Mesendoderm (in vitro differentiated cells): ENCODE measurements at regions not wholly inside any gene's neighbourhood (a gene's known extent, or its start where the extent isn't known, plus 50 kb on each side); places are given as distances from the start of the nearest gene placed in this dataset.

ENCODE experiments used
- DNase-seq: peaks from one replicate; pipeline ENCODE4 v3.0.0; 2013
- H2AK5ac ChIP-seq: 2 replicates; pipeline ENCODE4 v1.6.1; 2013; ENCODE audit warnings: low read length, inconsistent platforms
- H2BK120ac ChIP-seq: 2 replicates; pipeline ENCODE4 v1.6.1; 2013; ENCODE audit warnings: low read depth, mild to moderate bottlenecking, low read length, moderate library complexity, mixed read lengths
- H2BK15ac ChIP-seq: replicated peaks from 2 replicates; pipeline ENCODE4 v1.6.1; 2013; ENCODE audit warnings: low read depth, mild to moderate bottlenecking, moderate library complexity
- H2BK5ac ChIP-seq: 2 replicates; pipeline ENCODE4 v1.6.1; 2013; ENCODE audit warnings: low read length, inconsistent platforms
- H3K18ac ChIP-seq: 2 replicates; pipeline ENCODE4 v1.6.1; 2013; ENCODE audit warnings: mild to moderate bottlenecking, low read length, mixed read lengths
- H3K23ac ChIP-seq: one replicate; pipeline ENCODE4 v1.6.1; 2013; ENCODE audit warnings: low read length
- H3K27ac ChIP-seq: 2 replicates; pipeline ENCODE4 v1.5.1; 2013; ENCODE audit warnings: low read depth, mild to moderate bottlenecking, inconsistent platforms, low read length, moderate library complexity
- H3K27me3 ChIP-seq: 2 replicates; pipeline ENCODE4 v1.6.1; 2013; ENCODE audit warnings: low read length, control low read depth, mild to moderate bottlenecking, inconsistent platforms; ENCODE audit not compliant: insufficient read depth, poor library complexity
- H3K36me3 ChIP-seq: 2 replicates; pipeline ENCODE4 v1.6.1; 2013; ENCODE audit warnings: low read length, inconsistent platforms; ENCODE audit not compliant: control insufficient read depth, insufficient read depth
- H3K4ac ChIP-seq: one replicate; pipeline ENCODE4 v1.6.1; 2013; ENCODE audit warnings: low read depth, mild to moderate bottlenecking, low read length, moderate library complexity
- H3K4me1 ChIP-seq: 2 replicates; pipeline ENCODE4 v1.6.1; 2013; ENCODE audit warnings: low read depth, low read length, inconsistent platforms; ENCODE audit not compliant: control insufficient read depth
- H3K4me2 ChIP-seq: 2 replicates; pipeline ENCODE4 v1.6.1; 2013; ENCODE audit warnings: low read length
- H3K4me3 ChIP-seq: 2 replicates; pipeline ENCODE4 v1.5.1; 2013; ENCODE audit warnings: mild to moderate bottlenecking, low read length
- H3K56ac ChIP-seq: one replicate; pipeline ENCODE4 v1.6.1; 2013; ENCODE audit warnings: low read length
- H3K79me1 ChIP-seq: 2 replicates; pipeline ENCODE4 v1.6.1; 2013; ENCODE audit warnings: low read length, inconsistent platforms
- H3K79me2 ChIP-seq: 2 replicates; pipeline ENCODE4 v1.6.1; 2013; ENCODE audit warnings: mild to moderate bottlenecking, low read length; ENCODE audit not compliant: control insufficient read depth, insufficient read depth
- H3K9ac ChIP-seq: 2 replicates; pipeline ENCODE4 v1.6.1; 2013; ENCODE audit warnings: low read length, inconsistent platforms
- H4K5ac ChIP-seq: one replicate; pipeline ENCODE4 v1.6.1; 2013; ENCODE audit warnings: low read length
- H4K8ac ChIP-seq: one replicate; pipeline ENCODE4 v1.6.1; 2013; ENCODE audit warnings: low read depth, mild to moderate bottlenecking, control low read depth, low read length, moderate library complexity
- WGBS: extraction: QIAGEN DNeasy Blood & Tissue Kit; methylation state at CpG from one replicate; pipeline ENCODE4 v1.1.7; 2013; ENCODE audit warnings: low lambda C conversion rate, missing lambda C conversion rate; ENCODE audit not compliant: insufficient coverage; ENCODE audit errors: extremely low coverage; 5-methylcytosine and 5-hydroxymethylcytosine counted together

- no CpG with 5 or more reads among the region's 1 CpG for WGBS
- no peak overlapping the region for H3K27ac ChIP-seq
- no peak for DNase-seq
- H2AK5ac ChIP-seq: no peak overlapping the region
- H2BK15ac ChIP-seq: no peak overlapping the region
- H3K79me1 ChIP-seq: no peaks in the 10 kb centered on the region
- H4K8ac ChIP-seq: no peak overlapping the region
- no peak overlapping the region for H4K5ac ChIP-seq
- no peaks in the 10 kb centered on the region for H3K36me3 ChIP-seq
- H3K9ac ChIP-seq: no peak overlapping the region
- H3K18ac ChIP-seq: no peak overlapping the region
- no peaks in the 10 kb centered on the region for H3K27me3 ChIP-seq
- no peak overlapping the region for H3K4me3 ChIP-seq
- no peak overlapping the region for H2BK120ac ChIP-seq
- no peaks in the 10 kb centered on the region for H3K79me2 ChIP-seq
- H3K56ac ChIP-seq: no peak overlapping the region
- no peak overlapping the region for H3K23ac ChIP-seq
- no peaks in the 10 kb centered on the region for H3K4me1 ChIP-seq
- H2BK5ac ChIP-seq: no peak overlapping the region
- H3K4ac ChIP-seq: no peak overlapping the region
- no peak overlapping the region for H3K4me2 ChIP-seq
Observed at GRCh38 chr7:116113310-116113709, 82.7 kb upstream of the TFEC start.

GRCh38 chr7:116120839-116121238 is 89.5 kb upstream of the TES start:
- H3K27ac ChIP-seq: no peak overlapping the region
- no peaks in the 10 kb centered on the region for H3K36me3 ChIP-seq
- no peak overlapping the region for H3K4me2 ChIP-seq
- H3K9ac ChIP-seq: no peak overlapping the region
- no peaks in the 10 kb centered on the region for H3K79me2 ChIP-seq
- no peak overlapping the region for H3K4me3 ChIP-seq
- H3K4ac ChIP-seq: no peak overlapping the region
- H3K23ac ChIP-seq: no peak overlapping the region
- DNase-seq: no peak
- H3K79me1 ChIP-seq: no peaks in the 10 kb centered on the region
- no peak overlapping the region for H4K8ac ChIP-seq
- H3K18ac ChIP-seq: no peak overlapping the region
- no peak overlapping the region for H2BK120ac ChIP-seq
- no peaks in the 10 kb centered on the region for H3K4me1 ChIP-seq
- no peak overlapping the region for H2BK5ac ChIP-seq
- no peak overlapping the region for H3K56ac ChIP-seq
- H3K27me3 ChIP-seq: no peaks in the 10 kb centered on the region
- H4K5ac ChIP-seq: no peak overlapping the region
- H2BK15ac ChIP-seq: no peak overlapping the region
- no peak overlapping the region for H2AK5ac ChIP-seq

- no peak overlapping the region for H3K4me2 ChIP-seq
- no peak overlapping the region for H2BK5ac ChIP-seq
- H3K9ac ChIP-seq: no peak overlapping the region
- no peak overlapping the region for H3K56ac ChIP-seq
- H3K36me3 ChIP-seq: no peaks in the 10 kb centered on the region
- no peak overlapping the region for H4K5ac ChIP-seq
- DNase-seq: peak; percentile 45
- no peak overlapping the region for H3K4ac ChIP-seq
- no CpG with 5 or more reads among the region's 3 CpGs for WGBS
- no peak overlapping the region for H3K18ac ChIP-seq
- H3K79me2 ChIP-seq: no peaks in the 10 kb centered on the region
- H3K79me1 ChIP-seq: no peaks in the 10 kb centered on the region
- no peak overlapping the region for H3K23ac ChIP-seq
- no peak overlapping the region for H4K8ac ChIP-seq
- H2AK5ac ChIP-seq: no peak overlapping the region
- H3K4me3 ChIP-seq: no peak overlapping the region
- H2BK120ac ChIP-seq: no peak overlapping the region
- H3K27ac ChIP-seq: no peak overlapping the region
- no peaks in the 10 kb centered on the region for H3K27me3 ChIP-seq
- no peaks in the 10 kb centered on the region for H3K4me1 ChIP-seq
- H2BK15ac ChIP-seq: no peak overlapping the region
Observed at GRCh38 chr7:116122972-116123595, 87.3 kb upstream of the TES start.

- Histone ChIP-seq H3K18ac (no peak overlapping the region), H3K9ac (no peak overlapping the region), H2BK15ac (no peak overlapping the region), H3K4me1 (no peaks in the 10 kb centered on the region), H3K4me2 (no peak overlapping the region), H4K8ac (no peak overlapping the region), H3K79me1 (no peaks in the 10 kb centered on the region), H3K36me3 (no peaks in the 10 kb centered on the region), H3K79me2 (no peaks in the 10 kb centered on the region), H3K27ac (no peak overlapping the region), H3K23ac (no peak overlapping the region), H2BK120ac (no peak overlapping the region), H3K56ac (no peak overlapping the region), H3K4ac (no peak overlapping the region), H4K5ac (no peak overlapping the region), H2AK5ac (no peak overlapping the region), H3K27me3 (no peaks in the 10 kb centered on the region), H2BK5ac (no peak overlapping the region), H3K4me3 (no peak overlapping the region)
- DNase-seq: no peak
- WGBS: no CpG with 5 or more reads among the region's 2 CpGs
Observed at GRCh38 chr7:116128139-116128538, 82.2 kb upstream of the TES start.

- WGBS: no CpG with 5 or more reads among the region's 4 CpGs
- no peak overlapping the region for H3K23ac ChIP-seq
- H2BK5ac ChIP-seq: no peak overlapping the region
- no peak overlapping the region for H2AK5ac ChIP-seq
- no peaks in the 10 kb centered on the region for H3K27me3 ChIP-seq
- H3K4me3 ChIP-seq: no peak overlapping the region
- H3K56ac ChIP-seq: no peak overlapping the region
- no peaks in the 10 kb centered on the region for H3K36me3 ChIP-seq
- H3K4me1 ChIP-seq: no peaks in the 10 kb centered on the region
- H4K8ac ChIP-seq: no peak overlapping the region
- no peak overlapping the region for H3K27ac ChIP-seq
- no peak overlapping the region for H3K4me2 ChIP-seq
- no peak overlapping the region for H3K18ac ChIP-seq
- DNase-seq: no peak
- no peak overlapping the region for H4K5ac ChIP-seq
- no peaks in the 10 kb centered on the region for H3K79me2 ChIP-seq
- H3K9ac ChIP-seq: no peak overlapping the region
- no peak overlapping the region for H2BK15ac ChIP-seq
- no peak overlapping the region for H2BK120ac ChIP-seq
- no peak overlapping the region for H3K4ac ChIP-seq
- H3K79me1 ChIP-seq: no peaks in the 10 kb centered on the region
Observed at GRCh38 chr7:116135306-116135705, 75.0 kb upstream of the TES start.

- Histone ChIP-seq H4K5ac (no peak overlapping the region), H3K79me2 (no peaks in the 10 kb centered on the region), H3K4me2 (no peak overlapping the region), H3K23ac (no peak overlapping the region), H3K4me1 (no peaks in the 10 kb centered on the region), H2BK5ac (no peak overlapping the region), H3K36me3 (no peaks in the 10 kb centered on the region), H4K8ac (no peak overlapping the region), H3K27ac (no peak overlapping the region), H3K4ac (no peak overlapping the region), H3K9ac (no peak overlapping the region), H2BK15ac (no peak overlapping the region), H3K56ac (no peak overlapping the region), H2AK5ac (no peak overlapping the region), H3K4me3 (no peak overlapping the region), H2BK120ac (no peak overlapping the region), H3K27me3 (no peaks in the 10 kb centered on the region), H3K18ac (no peak overlapping the region), H3K79me1 (no peaks in the 10 kb centered on the region)
- no CpG with 5 or more reads among the region's 2 CpGs for WGBS
- peak; percentile 75 for DNase-seq
Observed at GRCh38 chr7:116138202-116138801, 72.0 kb upstream of the TES start.
